GM12864 (cell line): ENCODE measurements at regions not wholly inside any gene's neighbourhood (a gene's known extent, or its start where the extent isn't known, plus 50 kb on each side); places are given as distances from the start of the nearest gene placed in this dataset.

Experiments used
- DNase-seq: peaks from one replicate; pipeline ENCODE4 v3.0.0-alpha.2; 2011; ENCODE audit warnings: low read depth
- H3K4me3 ChIP-seq: 2 replicates; pipeline ENCODE4 v1.5.1; 2011; ENCODE audit warnings: mild to moderate bottlenecking, low read depth, low read length, control low read depth
- CTCF ChIP-seq: IDR thresholded peaks from 2 replicates; pipeline ENCODE4 v1.5.1; 2011; ENCODE audit warnings: low read depth, mild to moderate bottlenecking, moderate library complexity, low read length, control low read depth, inconsistent platforms; ENCODE audit errors: missing control alignments

DNA sequence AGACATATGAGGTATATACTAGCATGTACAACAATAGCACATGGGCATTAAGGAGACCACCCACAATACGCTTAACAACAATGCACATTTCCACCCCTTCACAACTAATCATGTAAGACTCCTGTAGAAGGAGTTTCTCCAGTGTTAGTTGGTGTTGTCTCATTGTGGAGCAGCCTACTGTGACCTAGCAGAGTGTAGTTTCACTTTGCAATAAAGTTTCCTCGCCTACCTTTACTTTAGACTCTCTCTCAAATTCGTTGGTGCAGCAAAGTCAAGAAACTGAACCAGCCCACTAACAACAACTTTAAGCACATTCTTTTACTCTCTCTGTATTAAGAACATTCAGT, 863.6 kb downstream of the FAM181B start:
- H3K4me3 ChIP-seq = peak overlapping the region; percentile 23; the same call in 1 of the 2 replicates
- DNase-seq = no peak
- no peak for TF ChIP-seq CTCF

- DNase-seq = peak; percentile 94
- peak overlapping the region; percentile 23; the same call in 1 of the 2 replicates for H3K4me3 ChIP-seq
- TF ChIP-seq CTCF = no peak
Observed at GRCh38 chr11:81869351-81870065, 864.2 kb downstream of the FAM181B start.

GRCh38 chr11:81866896-81867295, 866.8 kb downstream of the FAM181B start:
- H3K4me3 ChIP-seq = no peak overlapping the region
- no peak for TF ChIP-seq CTCF
- no peak for DNase-seq

- no peak for DNase-seq
- H3K4me3 ChIP-seq = no peak overlapping the region
- no peak for TF ChIP-seq CTCF
Observed at GRCh38 chr11:81857386-81857785, 876.3 kb downstream of the FAM181B start.

DNA sequence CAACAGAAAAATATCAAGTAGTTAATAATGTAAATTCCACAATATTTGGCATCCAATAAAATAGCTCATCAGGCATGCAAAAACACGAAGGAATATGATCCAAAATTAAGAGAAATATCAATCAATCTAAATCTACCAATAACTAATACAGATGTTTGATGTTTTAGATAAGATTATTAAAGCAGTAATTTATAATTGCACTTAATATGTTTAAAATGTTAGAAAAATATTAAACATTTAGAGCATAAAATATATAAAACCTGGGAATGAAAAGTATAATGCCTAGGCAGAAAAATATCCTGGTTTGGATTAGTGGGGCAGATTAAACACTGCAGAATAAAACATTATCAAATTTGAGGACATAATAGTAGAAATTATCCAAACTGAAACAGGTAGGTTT, 879.9 kb downstream of the FAM181B start:
- no peak for DNase-seq
- no peak for TF ChIP-seq CTCF
- no peak overlapping the region for H3K4me3 ChIP-seq

DNA sequence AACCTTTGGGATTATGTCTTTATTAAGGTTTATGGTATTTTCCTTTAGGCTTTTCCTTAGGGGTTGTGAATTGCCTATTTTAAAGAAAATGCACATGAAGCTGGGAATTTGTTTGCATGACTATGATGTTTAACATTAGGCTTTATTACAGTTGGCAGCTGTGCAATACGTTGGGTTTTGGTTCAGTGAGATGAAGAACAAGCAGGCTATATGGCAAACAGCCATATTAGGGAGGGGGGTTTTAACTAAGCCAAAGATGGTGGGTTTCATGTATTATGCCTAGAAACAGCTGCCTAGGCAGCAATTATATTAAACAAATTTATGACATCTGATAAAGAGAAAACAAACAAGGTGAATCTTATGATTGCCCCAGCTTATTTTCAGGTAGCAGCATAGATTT, 880.8 kb downstream of the FAM181B start:
- DNase-seq = no peak
- no peak for TF ChIP-seq CTCF
- no peak overlapping the region for H3K4me3 ChIP-seq

DNA sequence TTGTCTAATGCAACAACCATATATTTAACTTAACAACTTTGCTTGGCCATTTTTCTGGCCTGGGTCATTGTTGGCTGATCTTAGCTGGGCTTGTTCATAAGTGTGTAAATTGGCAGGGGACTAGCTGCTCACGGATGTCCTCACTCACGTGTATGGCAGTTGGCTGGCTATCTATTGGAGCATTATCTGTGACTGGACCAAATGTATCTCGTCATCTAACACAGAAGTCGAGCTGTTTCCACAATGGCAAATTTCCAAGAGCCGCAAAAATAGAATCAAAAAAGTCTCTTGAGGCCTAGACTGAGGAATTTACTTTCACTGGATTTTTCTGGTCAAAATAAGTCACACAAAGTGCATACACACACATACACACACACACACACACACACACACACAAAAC, 893.3 kb downstream of the FAM181B start:
- no peak for DNase-seq
- H3K4me3 ChIP-seq = no peak overlapping the region
- no peak for TF ChIP-seq CTCF
